GM12891 (cell line): ENCODE measurements at regions not wholly inside any gene's neighbourhood (a gene's known extent, or its start where the extent isn't known, plus 50 kb on each side); places are given as distances from the start of the nearest gene placed in this dataset.

Experiments used
- PAX5 ChIP-seq: IDR thresholded peaks from 2 replicates; pipeline ENCODE4 v1.6.1; 2011; ENCODE audit warnings: low read length, moderate library complexity, mild to moderate bottlenecking; ENCODE audit not compliant: insufficient read depth, severe bottlenecking
- POLR2A ChIP-seq: IDR thresholded peaks from 2 replicates; pipeline ENCODE4 v1.6.1; 2011; ENCODE audit warnings: low read depth, low read length, control low read depth
- POLR2AphosphoS5 ChIP-seq: IDR thresholded peaks from 2 replicates; pipeline ENCODE4 v1.6.1; 2011; ENCODE audit warnings: low read depth, low read length, control low read depth
- POU2F2 ChIP-seq: IDR thresholded peaks from 2 replicates; pipeline ENCODE4 v1.6.1; 2011; ENCODE audit warnings: low read depth, mild to moderate bottlenecking, control low read depth, low read length, moderate library complexity
- SPI1 ChIP-seq: IDR thresholded peaks from 2 replicates; pipeline ENCODE4 v1.6.1; 2011; ENCODE audit warnings: low read depth, low read length, control low read depth
- TAF1 ChIP-seq: IDR thresholded peaks from 2 replicates; pipeline ENCODE4 v1.6.1; 2011; ENCODE audit warnings: low read depth, low read length, control low read depth

- TF ChIP-seq POLR2A (no peak), TAF1 (no peak), POLR2AphosphoS5 (no peak), PAX5 (no peak), SPI1 (no peak), POU2F2 (no peak)
Observed at GRCh38 chr3:44125246-44125645, 116.4 kb upstream of the TOPAZ1 start.
